HG03196 (cell line): ENCODE measurements at regions not wholly inside any gene's neighbourhood (a gene's known extent, or its start where the extent isn't known, plus 50 kb on each side); places are given as distances from the start of the nearest gene placed in this dataset.

Experiments used
- ATAC-seq: cut with Tn5 transposase; IDR thresholded peaks from one replicate; pipeline ENCODE4 v1.9.1; 2021; ENCODE audit not compliant: unreplicated experiment

DNA sequence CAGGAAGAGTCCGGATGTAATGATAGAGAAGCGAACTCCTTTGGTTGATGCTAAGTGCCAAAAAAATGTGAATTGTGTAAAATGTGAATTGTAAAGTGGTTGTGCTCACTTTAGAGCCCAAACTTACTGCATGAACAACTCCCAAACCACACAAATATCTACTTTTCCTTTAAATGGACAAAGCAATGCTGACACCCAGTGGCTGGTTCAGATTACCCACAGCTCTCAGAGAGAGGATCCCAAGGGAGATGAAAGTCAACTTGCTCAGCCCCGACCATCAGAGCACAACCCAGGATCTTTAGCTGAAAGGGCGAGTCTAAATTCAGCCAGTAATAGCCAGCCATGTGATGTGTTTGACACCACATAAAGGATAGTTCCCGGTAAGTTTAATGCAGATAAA, 133.7 kb downstream of the NMUR2 start:
- no peak for ATAC-seq

GRCh38 chr5:152270096-152270495, 135.0 kb downstream of the NMUR2 start:
- no peak for ATAC-seq

GRCh38 chr5:152269533-152269932, 135.5 kb downstream of the NMUR2 start:
- ATAC-seq: no peak

DNA sequence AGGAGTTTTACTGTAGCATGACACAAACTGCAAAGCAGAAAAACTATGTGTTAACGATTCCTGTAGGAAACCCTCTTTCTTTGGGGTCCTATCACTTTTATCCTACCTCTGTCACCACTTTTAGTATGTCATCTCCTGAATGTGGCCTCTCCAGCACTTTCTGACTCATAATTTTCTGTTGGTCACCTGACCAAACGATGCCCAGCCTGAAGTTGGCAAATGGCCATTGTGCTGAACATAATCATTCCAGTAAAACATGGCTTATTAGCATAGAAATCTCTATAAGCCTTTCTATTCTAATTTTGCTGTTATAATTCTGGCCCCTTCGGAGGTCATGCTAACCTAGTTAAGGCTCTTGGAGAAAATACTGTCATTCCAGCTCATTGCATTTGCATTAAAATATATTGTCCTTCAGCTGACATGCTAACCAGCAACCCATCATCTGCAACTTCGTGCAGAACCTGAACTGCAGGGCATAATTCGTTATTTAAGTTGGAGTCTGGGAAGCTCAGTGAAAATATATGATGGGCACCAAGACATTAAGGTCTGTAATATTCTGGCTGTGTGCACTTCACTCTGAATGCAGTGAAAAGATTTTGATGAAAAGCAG, 140.3 kb downstream of the NMUR2 start:
- ATAC-seq: no peak

DNA sequence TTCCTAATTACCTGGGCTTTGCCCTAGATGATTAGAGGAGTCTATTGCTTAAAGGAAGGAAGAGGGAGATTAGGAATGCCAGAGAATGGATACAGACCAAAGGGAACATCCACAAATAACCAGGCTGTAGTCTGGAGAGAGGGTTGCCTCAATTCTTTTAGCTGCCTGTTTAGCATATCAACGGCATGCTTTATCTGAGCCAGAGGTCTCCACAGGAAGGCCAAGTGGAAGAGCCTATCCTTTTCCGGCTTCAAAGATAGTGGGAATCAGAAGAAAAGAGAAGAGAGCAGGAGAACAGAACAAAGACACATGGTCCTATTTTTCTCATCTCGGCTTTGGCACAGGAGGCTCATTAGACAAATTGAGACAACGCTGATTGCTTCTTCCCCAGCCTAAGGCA, 142.4 kb downstream of the NMUR2 start:
- no peak for ATAC-seq

DNA sequence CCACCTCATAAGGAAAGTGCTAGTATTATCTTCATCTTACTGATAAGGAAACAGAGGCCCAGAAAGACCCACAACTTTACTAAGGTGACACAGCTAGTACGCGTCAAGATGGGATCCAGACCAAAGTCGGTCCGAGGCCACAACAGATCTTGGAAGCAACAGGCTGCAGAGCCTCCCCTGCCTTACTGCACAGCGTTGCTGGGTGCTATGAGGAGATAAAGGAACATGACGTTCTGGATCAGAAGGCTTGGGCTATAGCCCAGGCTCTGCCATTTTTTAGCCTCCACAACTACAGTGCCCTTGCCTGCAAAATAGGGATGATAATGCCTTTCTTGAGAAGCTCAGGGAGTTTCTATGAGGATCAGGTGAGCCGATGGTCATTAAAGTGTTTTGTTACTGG, 144.1 kb downstream of the NMUR2 start:
- no peak for ATAC-seq

DNA sequence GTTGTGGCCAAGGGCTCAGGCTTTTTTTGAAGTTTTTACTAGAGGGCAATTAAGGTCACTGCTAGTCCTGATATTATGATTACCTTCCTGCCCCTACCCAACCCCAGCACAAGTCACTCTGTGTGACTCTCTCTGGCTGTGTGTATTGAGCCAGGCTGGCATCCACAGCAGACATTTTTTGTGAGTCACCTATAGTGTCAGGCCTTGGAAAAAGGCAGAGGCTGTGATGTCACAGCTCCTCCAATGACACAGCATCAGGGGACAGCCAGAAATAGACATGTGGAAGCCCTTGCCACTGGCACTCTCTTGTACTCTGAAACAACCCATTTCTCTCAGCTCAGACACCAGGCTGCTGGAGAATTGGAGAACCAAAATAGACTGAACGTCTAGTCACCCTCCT, 145.4 kb downstream of the NMUR2 start:
- ATAC-seq: no peak

DNA sequence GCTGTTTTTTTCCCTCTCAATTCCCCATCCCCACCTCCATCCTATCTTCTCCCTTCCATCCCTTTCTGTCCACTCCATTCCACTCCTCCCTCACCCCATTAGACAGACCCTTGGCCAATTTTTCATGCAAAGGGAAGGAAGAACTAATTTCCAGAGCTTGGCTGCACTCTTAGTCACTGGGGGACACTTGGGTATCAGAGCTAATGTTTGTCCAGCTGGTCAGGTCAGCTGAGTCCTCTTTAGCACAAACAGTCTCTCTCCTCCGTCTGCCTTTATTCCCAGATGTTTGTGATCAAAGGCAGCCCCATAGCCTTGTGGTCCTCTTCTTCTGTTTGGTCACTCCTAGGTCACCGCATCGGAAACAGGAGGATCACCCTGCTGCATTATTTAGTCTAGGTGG, 148.5 kb downstream of the NMUR2 start:
- ATAC-seq: no peak

- no peak for ATAC-seq
Observed at GRCh38 chr5:152255411-152255810, 149.7 kb downstream of the NMUR2 start.

DNA sequence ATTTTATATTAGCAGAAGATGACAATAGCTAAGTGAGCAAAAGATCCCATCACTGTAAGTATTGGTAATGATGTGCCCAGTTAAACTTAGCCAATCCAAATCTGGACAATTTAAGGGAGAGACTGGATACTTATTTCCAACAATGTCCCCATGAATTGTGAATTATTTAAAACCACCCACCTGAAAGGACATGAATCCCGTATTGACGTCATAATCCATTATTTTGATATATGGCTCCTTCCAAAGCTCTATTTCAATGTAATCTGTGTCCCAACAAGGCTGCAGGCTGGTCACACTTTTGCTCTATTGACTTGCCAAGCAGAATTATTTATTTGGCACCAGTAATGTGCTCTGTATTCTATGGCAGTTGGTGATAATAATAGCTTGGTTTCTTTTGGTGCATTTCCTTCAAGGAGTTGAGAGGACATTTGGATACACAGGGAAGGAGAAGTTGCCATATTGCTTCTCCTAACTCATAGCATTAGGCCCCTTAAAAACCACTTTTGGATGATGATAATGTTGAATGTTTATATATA, 157.2 kb downstream of the NMUR2 start:
- ATAC-seq: no peak

GRCh38 chr5:152246401-152246800, 158.7 kb downstream of the NMUR2 start:
- ATAC-seq: no peak

GRCh38 chr5:152237531-152237930, 167.5 kb downstream of the NMUR2 start:
- no peak for ATAC-seq

DNA sequence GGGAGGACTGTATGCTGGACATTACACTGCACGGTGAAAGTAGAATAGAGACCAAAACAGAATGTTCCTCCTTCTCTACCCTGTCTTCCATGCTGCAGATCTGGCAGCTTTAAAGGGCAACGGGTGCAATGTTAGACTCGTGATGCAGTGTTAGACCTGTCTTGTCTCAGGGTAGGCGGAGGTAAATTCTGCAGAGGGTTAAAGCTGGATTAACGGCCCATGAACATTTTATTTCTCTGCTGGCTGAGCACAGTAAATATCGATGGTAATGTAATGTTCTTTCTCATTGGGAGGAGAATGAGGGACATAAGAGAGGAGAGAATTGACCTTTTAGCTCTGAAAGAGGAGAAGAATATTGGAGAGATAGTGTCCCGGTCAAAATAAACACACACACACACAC, 178.9 kb downstream of the NMUR2 start:
- no peak for ATAC-seq

- no peak for ATAC-seq
Observed at GRCh38 chr5:152221721-152222629, 183.1 kb downstream of the NMUR2 start.

DNA sequence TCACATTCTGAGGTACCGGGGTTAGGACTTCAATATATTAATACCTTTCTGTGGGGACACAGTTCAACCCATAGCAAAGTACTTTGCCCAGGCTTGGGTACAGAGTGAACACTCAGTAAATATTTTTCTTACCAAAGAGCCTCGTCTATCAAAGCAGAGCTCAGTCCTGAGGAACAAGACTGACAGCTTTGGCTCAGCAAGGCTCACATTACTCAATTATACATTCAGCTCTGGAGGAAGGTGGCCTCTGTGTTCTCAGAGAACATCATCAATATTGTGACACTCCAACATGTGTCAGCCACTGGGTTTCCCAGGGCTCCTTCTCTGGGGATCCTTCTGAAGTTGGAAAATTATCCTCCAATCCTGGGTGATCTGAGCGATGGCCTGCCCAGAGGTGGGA, 186.4 kb downstream of the NMUR2 start:
- no peak for ATAC-seq

GRCh38 chr5:152205804-152206203, 199.3 kb downstream of the NMUR2 start:
- ATAC-seq: no peak

DNA sequence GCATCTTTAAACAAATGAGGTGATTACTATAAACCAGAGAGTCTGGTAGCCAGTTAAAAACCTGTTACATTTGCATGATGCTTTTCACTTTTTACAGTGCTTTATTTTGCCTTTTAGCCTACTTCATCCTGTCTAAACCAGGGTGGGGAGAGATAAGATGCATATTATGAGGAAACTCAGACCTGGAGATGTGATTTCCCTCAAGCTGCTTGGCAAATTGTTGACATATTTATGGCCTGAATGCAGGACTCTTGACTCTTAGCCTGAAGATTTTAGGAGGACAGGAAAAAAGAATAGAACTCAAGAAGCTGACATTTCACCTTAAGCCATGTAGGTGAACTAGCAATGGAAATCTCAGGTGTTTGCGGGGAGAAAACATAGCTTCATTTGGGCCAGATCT, 202.8 kb downstream of the NMUR2 start:
- no peak for ATAC-seq

GRCh38 chr5:152193391-152194107, 211.5 kb downstream of the NMUR2 start:
- ATAC-seq: no peak

GRCh38 chr5:152188251-152188650, 216.8 kb downstream of the NMUR2 start:
- ATAC-seq: no peak

DNA sequence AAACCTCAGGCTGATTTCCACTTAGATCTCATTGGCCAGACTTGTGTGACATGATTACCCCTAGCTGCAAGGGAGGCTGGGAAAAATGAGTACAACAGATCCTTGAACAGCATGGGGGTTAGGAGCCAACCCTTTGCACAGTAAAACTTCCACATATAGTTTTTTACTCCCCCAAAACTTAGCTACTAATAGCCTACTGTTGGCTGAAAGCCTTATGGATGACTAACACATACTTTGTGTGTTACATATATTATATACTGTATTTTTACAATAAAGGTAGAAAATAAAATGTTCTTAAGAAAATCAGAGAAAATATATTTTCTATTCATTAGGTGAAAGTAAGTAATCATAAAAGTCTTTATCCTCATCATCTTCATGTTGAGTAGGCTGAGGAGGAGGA, 217.4 kb downstream of the NMUR2 start:
- ATAC-seq: no peak

- no peak for ATAC-seq
Observed at GRCh38 chr5:152185547-152186245, 219.4 kb downstream of the NMUR2 start.
